A673 (cell line): ENCODE measurements at regions not wholly inside any gene's neighbourhood (a gene's known extent, or its start where the extent isn't known, plus 50 kb on each side); places are given as distances from the start of the nearest gene placed in this dataset.

Source experiments
- EZH2 ChIP-seq: fragments of 200-600 bp; sonication (generic); IDR thresholded peaks from 2 replicates; pipeline ENCODE4 v1.6.1; 2017; ENCODE audit warnings: borderline replicate concordance, low read depth, mild to moderate bottlenecking, mixed read lengths, antibody characterized with exemption, low read length; ENCODE audit not compliant: poor library complexity, severe bottlenecking
- TF ChIP-seq, protein P1 (sequence below): fragments of 300-800, 200-600 bp; sonication (generic); conservative IDR thresholded peaks from 2 replicates; pipeline ENCODE4 v1.5.1; 2017; ENCODE audit warnings: low read depth, mild to moderate bottlenecking, antibody characterized with exemption, low read length, moderate library complexity, mixed read lengths

DNA sequence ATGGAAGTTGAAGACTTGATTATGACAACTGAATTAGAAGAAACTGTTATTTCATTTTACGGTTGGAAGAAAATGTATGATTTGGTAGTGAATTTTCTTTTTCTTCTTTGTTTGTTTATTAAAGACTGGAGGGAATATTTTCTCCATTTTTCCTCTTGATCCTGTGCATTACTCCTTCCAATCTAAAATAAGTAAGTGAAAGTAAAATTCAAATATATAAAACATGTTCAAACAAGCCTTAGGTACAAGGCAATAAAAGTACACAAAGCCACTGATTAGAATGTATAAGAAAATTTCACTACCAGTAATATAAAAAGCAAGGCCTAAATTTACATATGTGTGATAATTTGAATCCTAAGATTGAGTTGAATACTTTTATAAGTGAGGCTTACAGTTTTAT, 181.2 kb upstream of the MME start:
- TF ChIP-seq, protein P1, sequence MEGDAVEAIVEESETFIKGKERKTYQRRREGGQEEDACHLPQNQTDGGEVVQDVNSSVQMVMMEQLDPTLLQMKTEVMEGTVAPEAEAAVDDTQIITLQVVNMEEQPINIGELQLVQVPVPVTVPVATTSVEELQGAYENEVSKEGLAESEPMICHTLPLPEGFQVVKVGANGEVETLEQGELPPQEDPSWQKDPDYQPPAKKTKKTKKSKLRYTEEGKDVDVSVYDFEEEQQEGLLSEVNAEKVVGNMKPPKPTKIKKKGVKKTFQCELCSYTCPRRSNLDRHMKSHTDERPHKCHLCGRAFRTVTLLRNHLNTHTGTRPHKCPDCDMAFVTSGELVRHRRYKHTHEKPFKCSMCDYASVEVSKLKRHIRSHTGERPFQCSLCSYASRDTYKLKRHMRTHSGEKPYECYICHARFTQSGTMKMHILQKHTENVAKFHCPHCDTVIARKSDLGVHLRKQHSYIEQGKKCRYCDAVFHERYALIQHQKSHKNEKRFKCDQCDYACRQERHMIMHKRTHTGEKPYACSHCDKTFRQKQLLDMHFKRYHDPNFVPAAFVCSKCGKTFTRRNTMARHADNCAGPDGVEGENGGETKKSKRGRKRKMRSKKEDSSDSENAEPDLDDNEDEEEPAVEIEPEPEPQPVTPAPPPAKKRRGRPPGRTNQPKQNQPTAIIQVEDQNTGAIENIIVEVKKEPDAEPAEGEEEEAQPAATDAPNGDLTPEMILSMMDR: no peak
- no peak for TF ChIP-seq EZH2
